Inflammatory macrophage (primary cell): ENCODE measurements at regions not wholly inside any gene's neighbourhood (a gene's known extent, or its start where the extent isn't known, plus 50 kb on each side); places are given as distances from the start of the nearest gene placed in this dataset.
A peak's percentile ranks its signal among the peaks of the same experiment; 100 is the strongest.
"Not testable (repeated sequence)": the region's sequence is repeated elsewhere in the genome, so short reads cannot be mapped to it uniquely, and the experiment has no call there.

Experiments used
- DNase-seq, 2 donors: peaks; one replicate each; pipeline ENCODE4 v3.0.0-alpha.2; 2020 to 2022

- DNase-seq = not testable (repeated sequence)
Observed at GRCh38 chr20:26091921-26092320, 395.3 kb upstream of the ZNF337 start.

DNA sequence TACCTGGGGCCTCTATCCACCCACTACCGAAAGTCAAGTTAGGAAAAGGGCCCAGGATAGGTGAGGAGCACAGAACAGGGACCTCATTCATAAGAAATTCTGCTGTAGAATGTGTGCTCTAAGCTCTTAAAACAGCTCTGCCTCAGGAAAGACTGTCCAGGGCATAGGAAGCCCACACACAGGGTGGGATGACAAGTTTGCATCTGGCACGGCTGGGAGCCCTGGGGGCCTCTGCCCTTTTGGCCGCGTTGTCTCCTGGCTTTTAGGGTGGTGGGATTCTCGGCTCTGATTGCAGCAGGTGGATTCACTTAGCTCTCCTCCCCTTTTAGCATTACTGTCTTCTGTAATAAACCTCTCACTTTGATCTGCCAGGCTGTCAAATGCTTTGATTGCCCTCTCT is 389.5 kb upstream of the ZNF337 start:
- not testable (repeated sequence) for DNase-seq

DNA sequence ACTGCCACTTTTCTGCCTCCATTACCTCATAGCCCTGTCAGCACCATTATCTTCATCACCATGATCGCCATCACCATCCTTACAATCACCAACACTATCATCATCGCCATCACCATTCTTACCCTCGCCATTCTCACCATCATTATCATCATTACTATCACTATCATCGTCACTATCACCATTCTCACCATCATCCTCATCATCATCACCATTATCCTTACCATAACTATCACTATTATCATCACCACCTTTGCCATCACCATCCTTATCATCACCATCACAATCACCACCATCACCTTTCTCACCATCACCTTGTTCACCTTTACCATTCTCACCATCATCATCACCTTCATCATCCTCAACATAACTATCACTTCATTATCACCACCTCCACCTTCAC is 377.3 kb upstream of the ZNF337 start:
- not testable (repeated sequence) for DNase-seq

- DNase-seq = not testable (repeated sequence)
Observed at GRCh38 chr20:26059324-26059723, 362.7 kb upstream of the ZNF337 start.

DNA sequence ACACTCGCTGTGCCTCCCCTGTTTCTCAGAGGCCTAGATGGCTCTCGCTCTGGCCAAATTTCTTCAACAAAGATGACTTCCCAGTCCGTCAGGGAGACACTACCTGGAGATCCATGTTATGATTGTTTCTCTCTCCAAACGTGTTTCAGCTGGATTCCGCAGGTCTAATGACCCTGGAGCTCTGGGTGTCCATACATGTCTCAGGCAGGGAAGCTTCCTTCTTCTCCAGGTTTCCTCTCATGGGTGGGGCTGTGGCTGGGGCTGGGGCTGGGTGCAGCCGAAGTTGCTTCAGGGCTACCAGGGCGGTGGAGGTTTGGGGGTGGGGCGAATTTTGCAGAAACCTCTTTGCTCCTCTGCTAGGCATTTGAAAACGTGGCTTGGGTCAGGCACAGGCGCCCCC is 361.8 kb upstream of the ZNF337 start:
- not testable (repeated sequence) for DNase-seq

- DNase-seq = not testable (repeated sequence)
Observed at GRCh38 chr20:26057135-26057752, 360.6 kb upstream of the ZNF337 start.

DNA sequence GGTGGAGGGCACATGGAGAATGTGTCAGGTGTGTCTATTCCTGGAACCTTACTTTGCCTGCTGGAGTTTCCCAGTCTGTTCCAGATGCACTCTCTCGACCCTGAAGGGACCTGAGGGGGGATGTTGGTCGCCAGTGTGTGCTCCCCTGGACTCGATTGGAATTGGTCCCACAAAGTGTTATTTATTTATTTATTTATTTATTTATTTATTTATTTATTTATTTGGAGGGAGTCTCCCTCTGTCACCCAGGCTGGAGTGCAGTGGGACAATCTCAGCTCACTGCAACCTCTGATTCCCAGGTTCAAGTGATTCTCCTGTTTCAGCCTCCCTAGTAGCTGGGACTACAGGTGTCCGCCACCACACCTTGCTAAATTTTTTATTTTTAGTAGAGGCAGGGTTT is 329.1 kb upstream of the ZNF337 start:
- not testable (repeated sequence) for DNase-seq

- not testable (repeated sequence) for DNase-seq
Observed at GRCh38 chr20:26010942-26011276, 314.3 kb upstream of the ZNF337 start.

GRCh38 chr20:26010224-26010941 is 313.7 kb upstream of the ZNF337 start:
- DNase-seq = not testable (repeated sequence)

GRCh38 chr20:26009402-26010223 is 313.0 kb upstream of the ZNF337 start:
- DNase-seq = peak; percentile 83 to 95

GRCh38 chr20:26008026-26008425 is 311.4 kb upstream of the ZNF337 start:
- peak; percentile 1 to 43 for DNase-seq

DNA sequence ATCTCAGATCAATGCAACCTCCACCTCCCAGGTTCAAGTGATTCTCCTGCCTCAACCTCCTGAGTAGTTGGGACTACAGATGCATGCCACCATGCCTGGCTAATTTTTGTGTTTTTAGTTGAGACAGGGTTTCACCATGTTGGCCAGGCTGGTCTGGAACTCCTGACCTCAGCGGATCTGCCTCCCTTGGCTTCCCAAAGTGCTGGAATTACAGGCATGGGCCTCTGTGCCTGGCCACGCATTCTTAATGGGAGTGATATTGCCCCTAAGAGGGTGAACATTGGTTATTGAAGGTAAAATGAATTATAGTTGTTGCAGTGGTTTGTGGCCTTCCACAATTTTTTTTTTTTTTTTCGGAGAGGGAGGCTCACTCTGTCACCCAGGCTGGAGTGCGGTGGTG is 309.5 kb upstream of the ZNF337 start:
- DNase-seq = not testable (repeated sequence)

GRCh38 chr20:26003959-26004358 is 307.3 kb upstream of the ZNF337 start:
- not testable (repeated sequence) for DNase-seq

- not testable (repeated sequence) for DNase-seq
Observed at GRCh38 chr20:25997367-25998038, 300.9 kb upstream of the ZNF337 start.

- no peak for DNase-seq
Observed at GRCh38 chr20:25992146-25992545, 295.5 kb upstream of the ZNF337 start.

- no peak for DNase-seq
Observed at GRCh38 chr20:25991756-25992130, 295.1 kb upstream of the ZNF337 start.

GRCh38 chr20:25991051-25991755 is 294.6 kb upstream of the ZNF337 start:
- DNase-seq = no peak

GRCh38 chr20:25989686-25990085 is 293.0 kb upstream of the ZNF337 start:
- DNase-seq = not testable (repeated sequence)

- DNase-seq = no peak
Observed at GRCh38 chr20:25989196-25989595, 292.5 kb upstream of the ZNF337 start.

GRCh38 chr20:25987928-25988560 is 291.4 kb upstream of the ZNF337 start:
- DNase-seq = not testable (repeated sequence)

DNA sequence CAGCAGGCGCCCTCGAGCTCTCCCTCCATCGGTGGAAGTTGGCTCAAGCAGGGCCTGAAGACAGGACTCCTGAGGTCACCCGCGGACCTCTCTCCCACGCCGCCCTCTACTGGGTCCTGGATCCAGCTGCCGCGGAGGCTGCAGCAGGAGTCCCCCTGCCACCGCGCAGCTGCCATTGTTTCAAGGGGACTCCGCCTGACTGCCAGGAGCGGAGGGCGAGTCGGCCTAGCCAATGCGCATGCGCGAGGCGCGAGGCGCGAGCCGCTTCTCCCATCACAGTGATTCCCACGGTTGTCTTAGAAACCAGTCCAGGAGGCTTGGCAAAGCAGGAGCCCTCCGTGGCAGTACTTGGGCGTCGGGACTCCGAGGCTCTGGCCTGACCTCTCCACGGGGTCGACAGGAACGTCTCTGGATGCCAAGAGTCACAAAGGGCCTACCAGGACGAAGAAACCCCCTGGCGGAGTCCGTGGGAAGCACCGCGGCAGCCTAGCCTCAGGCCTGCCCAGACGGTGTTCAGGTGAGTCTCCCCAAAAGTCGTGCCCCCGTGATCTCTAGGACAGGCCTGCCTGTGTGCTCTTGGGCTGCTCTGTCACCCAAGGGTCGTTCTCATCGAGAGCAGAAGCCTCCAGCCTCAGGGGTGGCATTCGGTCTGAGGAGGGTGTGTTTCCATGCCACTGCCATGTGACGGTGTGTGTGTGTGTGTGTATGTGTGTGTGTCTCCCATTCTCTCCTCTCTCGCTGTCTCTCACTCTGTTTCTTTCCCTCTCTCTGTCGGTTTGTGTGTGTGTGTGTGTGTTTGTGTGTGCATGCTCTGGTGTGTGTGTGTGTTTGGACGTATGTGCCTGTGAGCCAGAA is 290.6 kb upstream of the ZNF337 start:
- no peak for DNase-seq
